ENCODE measurements at regions not wholly inside any gene's neighbourhood (a gene's known extent, or its start where the extent isn't known, plus 50 kb on each side); places are given as distances from the start of the nearest gene placed in this dataset.

DNA sequence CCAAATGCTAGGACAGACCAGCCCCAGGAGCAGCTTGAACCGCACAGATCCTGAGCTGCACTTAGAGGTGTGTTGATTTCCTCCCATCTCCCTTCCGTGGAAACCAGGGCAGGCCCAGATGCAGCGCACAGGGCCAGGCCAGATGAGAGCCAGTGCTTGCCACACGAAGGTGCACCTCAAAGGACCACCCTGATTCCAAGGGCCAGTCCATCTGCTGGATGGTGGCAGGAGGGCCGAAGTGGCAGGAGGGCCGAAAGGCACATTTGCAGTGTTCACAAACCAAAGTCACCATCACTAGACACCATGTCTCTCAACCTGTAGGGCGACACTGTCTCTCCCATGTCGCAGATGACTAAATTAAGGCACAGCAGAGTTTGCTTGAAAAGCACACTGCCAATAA is 370.7 kb upstream of the MYT1L start:
- TF ChIP-seq, protein P1, sequence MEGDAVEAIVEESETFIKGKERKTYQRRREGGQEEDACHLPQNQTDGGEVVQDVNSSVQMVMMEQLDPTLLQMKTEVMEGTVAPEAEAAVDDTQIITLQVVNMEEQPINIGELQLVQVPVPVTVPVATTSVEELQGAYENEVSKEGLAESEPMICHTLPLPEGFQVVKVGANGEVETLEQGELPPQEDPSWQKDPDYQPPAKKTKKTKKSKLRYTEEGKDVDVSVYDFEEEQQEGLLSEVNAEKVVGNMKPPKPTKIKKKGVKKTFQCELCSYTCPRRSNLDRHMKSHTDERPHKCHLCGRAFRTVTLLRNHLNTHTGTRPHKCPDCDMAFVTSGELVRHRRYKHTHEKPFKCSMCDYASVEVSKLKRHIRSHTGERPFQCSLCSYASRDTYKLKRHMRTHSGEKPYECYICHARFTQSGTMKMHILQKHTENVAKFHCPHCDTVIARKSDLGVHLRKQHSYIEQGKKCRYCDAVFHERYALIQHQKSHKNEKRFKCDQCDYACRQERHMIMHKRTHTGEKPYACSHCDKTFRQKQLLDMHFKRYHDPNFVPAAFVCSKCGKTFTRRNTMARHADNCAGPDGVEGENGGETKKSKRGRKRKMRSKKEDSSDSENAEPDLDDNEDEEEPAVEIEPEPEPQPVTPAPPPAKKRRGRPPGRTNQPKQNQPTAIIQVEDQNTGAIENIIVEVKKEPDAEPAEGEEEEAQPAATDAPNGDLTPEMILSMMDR (IDR thresholded peaks at IDR 0.05) = no peak
- no peak for TF ChIP-seq POLR2A (IDR thresholded peaks at IDR 0.05)

Data from right lobe of liver (tissue), 4 donors.